Sigmoid colon (tissue), 4 donors: ENCODE measurements at regions not wholly inside any gene's neighbourhood (a gene's known extent, or its start where the extent isn't known, plus 50 kb on each side); places are given as distances from the start of the nearest gene placed in this dataset.

Source experiments
- CTCF ChIP-seq, 4 experiments: fragments of 450-650 bp in 3 of 4; fragments of 200-600 bp in 1 of 4; IDR thresholded peaks; one replicate each; pipeline ENCODE4 v1.5.1; 2016 to 2019; ENCODE audit warnings: antibody characterized with exemption in 4 of 4, mild to moderate bottlenecking in 3 of 4, moderate library complexity in 2 of 4
- EP300 ChIP-seq, 4 donors: sonication (generic); formaldehyde crosslinking; IDR thresholded peaks; one replicate each; pipeline ENCODE4 v1.6.1; 2017; ENCODE audit warnings: antibody characterized with exemption in 4 of 4
- POLR2A ChIP-seq, 2 donors: fragments of 450-650 bp; IDR thresholded peaks; one replicate each; pipeline ENCODE4 v1.6.1; 2016; ENCODE audit warnings: antibody characterized with exemption in 2 of 2, mild to moderate bottlenecking in 2 of 2, moderate library complexity in 2 of 2
- POLR2AphosphoS5 ChIP-seq, 4 donors: sonication (generic); formaldehyde crosslinking; IDR thresholded peaks; one replicate each; pipeline ENCODE4 v1.6.1; 2017; ENCODE audit warnings: antibody characterized with exemption in 4 of 4

DNA sequence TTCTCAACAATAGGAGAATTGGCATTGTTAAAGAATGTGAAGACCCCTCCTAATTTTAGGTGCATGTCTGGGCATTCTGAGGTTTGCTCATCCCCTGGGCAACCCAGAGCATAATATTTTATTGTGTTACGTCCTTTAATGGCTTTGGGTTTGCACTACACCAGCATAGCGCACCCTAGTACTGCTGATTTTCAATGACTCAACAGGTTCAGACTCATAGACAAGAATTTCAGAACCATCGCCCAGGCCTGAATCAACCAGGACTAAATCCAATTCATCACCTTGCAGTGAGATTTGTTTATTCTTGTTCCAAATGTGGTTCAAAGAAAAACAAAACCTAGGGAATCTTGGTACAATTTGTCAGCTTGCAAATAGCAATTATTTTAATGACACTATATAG lies 137.8 kb upstream of the PHACTR1 start:
- TF ChIP-seq CTCF (IDR thresholded peaks at IDR 0.05) (no peak), POLR2AphosphoS5 (IDR thresholded peaks at IDR 0.05) (no peak), POLR2A (IDR thresholded peaks at IDR 0.05) (no peak), EP300 (IDR thresholded peaks at IDR 0.05) (no peak)
